Neural cell (in vitro differentiated cells): ENCODE measurements at regions not wholly inside any gene's neighbourhood (a gene's known extent, or its start where the extent isn't known, plus 50 kb on each side); places are given as distances from the start of the nearest gene placed in this dataset.

Experiments
- H2AFZ ChIP-seq: fragments of 200-600, 300-800 bp; sonication (generic), shearing (Covaris generic); 2 replicates; pipeline ENCODE4 v1.6.0; 2014; ENCODE audit warnings: low read depth, mild to moderate bottlenecking, antibody characterized with exemption, low read length, moderate library complexity
- H3F3A ChIP-seq: fragments of 200-600 bp; shearing (Covaris generic); 2 replicates; pipeline ENCODE4 v1.6.1; 2016; ENCODE audit warnings: mild to moderate bottlenecking, moderate library complexity, mixed read lengths, antibody characterized with exemption, low read length; ENCODE audit not compliant: insufficient read depth, poor library complexity, severe bottlenecking
- H3K27ac ChIP-seq: fragments of 200-600, 300-800 bp; sonication (generic), shearing (Covaris generic); 2 replicates; pipeline ENCODE4 v1.5.1; 2014; ENCODE audit warnings: mild to moderate bottlenecking, low read length, moderate library complexity
- H3K27me3 ChIP-seq: fragments of 300-800, 200-600 bp; sonication (generic), shearing (Covaris generic); 2 replicates; pipeline ENCODE4 v1.6.0; 2014; ENCODE audit warnings: mild to moderate bottlenecking, low read depth, low read length, moderate library complexity; ENCODE audit not compliant: insufficient read depth
- H3K36me3 ChIP-seq: fragments of 300-800, 200-600 bp; sonication (generic), shearing (Covaris generic); 2 replicates; pipeline ENCODE4 v1.5.1; 2014; ENCODE audit warnings: mild to moderate bottlenecking, antibody characterized with exemption, low read length, moderate library complexity; ENCODE audit not compliant: insufficient read depth
- H3K4me2 ChIP-seq: fragments of 300-800, 200-600 bp; sonication (generic), shearing (Covaris generic); 2 replicates; pipeline ENCODE4 v1.6.0; 2014; ENCODE audit warnings: mild to moderate bottlenecking, low read length
- H3K4me3 ChIP-seq: fragments of 300-800, 200-600 bp; sonication (generic), shearing (Covaris generic); 2 replicates; pipeline ENCODE4 v1.5.1; 2014; ENCODE audit warnings: mild to moderate bottlenecking, low read length, moderate library complexity
- H3K79me2 ChIP-seq: fragments of 200-600 bp; shearing (Covaris generic); replicated peaks from 2 replicates; pipeline ENCODE4 v1.6.0; 2014; ENCODE audit warnings: mild to moderate bottlenecking, low read length, moderate library complexity; ENCODE audit not compliant: insufficient read depth
- H3K9ac ChIP-seq: fragments of 300-800, 200-600 bp; sonication (generic), shearing (Covaris generic); 2 replicates; pipeline ENCODE4 v1.6.1; 2016; ENCODE audit warnings: mild to moderate bottlenecking, low read length, mixed read lengths
- H3K9me2 ChIP-seq: fragments of 200-600 bp; shearing (Covaris generic); 2 replicates; pipeline ENCODE4 v1.6.1; 2016; ENCODE audit warnings: mild to moderate bottlenecking, low read length, mixed read lengths; ENCODE audit not compliant: insufficient read depth
- H3K9me3 ChIP-seq: fragments of 200-600, 300-800 bp; sonication (generic), shearing (Covaris generic); 2 replicates; pipeline ENCODE4 v1.6.1; 2016; ENCODE audit warnings: mild to moderate bottlenecking, mixed run types, low read length, moderate library complexity, mixed read lengths
- H4K20me1 ChIP-seq: fragments of 200-600 bp; shearing (Covaris generic); 2 replicates; pipeline ENCODE4 v1.6.1; 2016; ENCODE audit warnings: mild to moderate bottlenecking, mixed run types; ENCODE audit not compliant: insufficient read depth
- CTCF ChIP-seq: fragments of 450-650 bp; IDR thresholded peaks from 2 replicates; pipeline ENCODE4 v1.5.1; 2014; ENCODE audit warnings: antibody characterized with exemption, mild to moderate bottlenecking, moderate library complexity; ENCODE audit not compliant: poor library complexity, severe bottlenecking
- EP300 ChIP-seq: fragments of 450-650 bp; conservative IDR thresholded peaks from 2 replicates; pipeline ENCODE4 v1.6.1; 2014; ENCODE audit warnings: antibody characterized with exemption, mild to moderate bottlenecking, moderate library complexity; ENCODE audit not compliant: poor library complexity, severe bottlenecking
- EZH2 ChIP-seq: fragments of 200-600, 300-800 bp; shearing (Covaris generic), sonication (generic); IDR thresholded peaks from 2 replicates; pipeline ENCODE4 v1.6.1; 2014; ENCODE audit warnings: antibody characterized with exemption, low read length, borderline replicate concordance, mild to moderate bottlenecking; ENCODE audit not compliant: insufficient read depth, poor library complexity, severe bottlenecking
- MXI1 ChIP-seq: fragments of 450-650 bp; conservative IDR thresholded peaks from 2 replicates; pipeline ENCODE4 v1.6.1; 2014; ENCODE audit warnings: antibody characterized with exemption, mild to moderate bottlenecking; ENCODE audit not compliant: poor library complexity, severe bottlenecking
- POLR2AphosphoS5 ChIP-seq: IDR thresholded peaks from 2 replicates; pipeline ENCODE4 v1.6.1; 2012
- RAD21 ChIP-seq: fragments of 450-650 bp; conservative IDR thresholded peaks from 2 replicates; pipeline ENCODE4 v1.6.1; 2014; ENCODE audit warnings: antibody characterized with exemption, mild to moderate bottlenecking, moderate library complexity
- REST ChIP-seq: IDR thresholded peaks from 2 replicates; pipeline ENCODE4 v1.6.1; 2012; ENCODE audit warnings: borderline replicate concordance
- SMC3 ChIP-seq: fragments of 450-650 bp; conservative IDR thresholded peaks from 2 replicates; pipeline ENCODE4 v1.6.1; 2014; ENCODE audit warnings: antibody characterized with exemption, mild to moderate bottlenecking, moderate library complexity; ENCODE audit not compliant: poor library complexity
- TAF1 ChIP-seq: IDR thresholded peaks from 2 replicates; pipeline ENCODE4 v1.6.1; 2012; ENCODE audit warnings: low read depth

- Histone ChIP-seq H3K79me2 (no peaks in the 10 kb centered on the region), H3K27me3 (no peaks in the 10 kb centered on the region)
- TF ChIP-seq CTCF = no peak
- no peak for TF ChIP-seq REST
- no peak for TF ChIP-seq SMC3
- no peak for TF ChIP-seq MXI1
- no peak for TF ChIP-seq EZH2
- no peak for TF ChIP-seq EP300
- no peak for TF ChIP-seq POLR2AphosphoS5
- TF ChIP-seq TAF1 = no peak
- no peak for TF ChIP-seq RAD21
These were observed 58.5 kb upstream of the S1PR1 start for GRCh38 chr1:101178341-101178687.

GRCh38 chr1:101175886-101176285, 60.9 kb upstream of the S1PR1 start:
- Histone ChIP-seq H3K9me3 (no peaks in the 10 kb centered on the region), H3K9ac (no peak overlapping the region), H3F3A (no peaks in the 10 kb centered on the region), H3K9me2 (no peaks in the 10 kb centered on the region), H3K27me3 (no peaks in the 10 kb centered on the region), H4K20me1 (no peaks in the 10 kb centered on the region), H3K4me2 (no peak overlapping the region), H3K79me2 (no peaks in the 10 kb centered on the region), H3K36me3 (no peaks in the 10 kb centered on the region), H2AFZ (no peak overlapping the region), H3K27ac (no peak overlapping the region), H3K4me3 (no peak overlapping the region)
- TF ChIP-seq MXI1 (no peak), REST (no peak), RAD21 (no peak), EP300 (no peak), EZH2 (no peak)

More at GRCh38 chr1:101178341-101178687, 58.5 kb upstream of the S1PR1 start:
- Histone ChIP-seq H3K9me3 (no peaks in the 10 kb centered on the region), H4K20me1 (no peaks in the 10 kb centered on the region), H3F3A (no peaks in the 10 kb centered on the region), H3K9ac (no peak overlapping the region), H3K9me2 (no peaks in the 10 kb centered on the region), H3K36me3 (no peaks in the 10 kb centered on the region), H2AFZ (no peak overlapping the region), H3K4me2 (no peak overlapping the region), H3K27ac (peak overlapping the region; percentile 50), H3K4me3 (peak overlapping the region; percentile 29)
